ENCODE measurements at regions not wholly inside any gene's neighbourhood (a gene's known extent, or its start where the extent isn't known, plus 50 kb on each side); places are given as distances from the start of the nearest gene placed in this dataset.
"Not testable (repeated sequence)": the region's sequence is repeated elsewhere in the genome, so short reads cannot be mapped to it uniquely, and the experiment has no call there.

DNA sequence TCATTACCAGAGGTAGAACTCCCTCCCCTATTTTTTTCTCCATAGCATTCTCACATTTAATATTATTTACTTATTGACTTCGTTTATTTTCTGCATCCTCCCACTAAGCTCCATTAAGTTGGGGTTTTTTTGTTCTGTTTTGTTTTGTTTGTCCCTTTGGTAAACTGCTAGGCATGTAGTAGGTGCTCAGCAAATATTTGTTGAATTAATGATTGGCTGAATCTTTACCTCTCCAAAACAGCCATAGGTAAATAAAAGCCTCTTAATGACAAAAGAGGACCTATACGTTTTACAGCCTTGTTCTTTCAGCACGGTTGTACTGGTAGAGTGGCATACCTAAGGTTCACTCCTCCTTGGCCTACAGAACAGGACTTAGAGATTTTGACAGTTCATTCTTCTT, 52.0 kb downstream of the PRORP start:
- DNase-seq (ENCODE audit: low read depth), result no peak

DNA sequence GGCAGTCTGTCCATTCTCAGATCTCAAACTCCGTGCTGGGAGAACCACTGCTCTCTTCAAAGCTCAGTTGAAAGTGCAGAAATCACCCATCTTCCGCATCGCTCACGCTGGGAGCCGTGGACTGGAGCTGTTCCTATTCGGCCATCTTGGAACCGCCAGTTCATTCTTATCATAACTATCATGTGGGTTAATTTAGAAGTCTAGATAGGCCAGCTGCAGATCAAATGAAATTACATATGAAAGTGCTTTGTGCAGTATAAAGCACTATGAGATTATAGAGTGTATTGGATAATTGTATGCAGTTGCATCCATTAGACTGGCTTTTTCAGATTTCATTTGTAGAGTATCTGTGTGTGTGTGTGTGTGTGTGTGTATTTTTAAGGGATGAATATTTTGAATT, 57.8 kb downstream of the PRORP start:
- DNase-seq (ENCODE audit: low read depth), result no peak

DNA sequence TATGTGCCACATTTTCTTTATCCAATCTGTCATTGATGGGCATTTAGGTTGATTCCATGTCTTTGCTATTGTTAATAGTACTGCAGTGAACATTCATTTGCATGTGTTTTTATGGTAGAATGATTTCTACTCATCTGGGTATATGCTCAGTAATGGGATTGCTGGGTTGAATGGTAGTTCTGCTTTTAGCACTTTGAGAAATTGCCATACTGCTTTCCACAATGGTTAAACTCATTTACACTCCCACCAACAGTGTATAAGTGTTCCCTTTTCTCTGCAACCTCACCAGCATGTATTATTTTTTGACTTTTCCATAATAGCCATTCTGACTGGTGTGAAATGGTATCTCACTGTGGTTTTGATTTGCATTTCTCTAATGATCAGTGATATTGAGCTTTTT, 62.5 kb downstream of the PRORP start:
- not testable (repeated sequence) for DNase-seq (ENCODE audit: low read depth)

DNA sequence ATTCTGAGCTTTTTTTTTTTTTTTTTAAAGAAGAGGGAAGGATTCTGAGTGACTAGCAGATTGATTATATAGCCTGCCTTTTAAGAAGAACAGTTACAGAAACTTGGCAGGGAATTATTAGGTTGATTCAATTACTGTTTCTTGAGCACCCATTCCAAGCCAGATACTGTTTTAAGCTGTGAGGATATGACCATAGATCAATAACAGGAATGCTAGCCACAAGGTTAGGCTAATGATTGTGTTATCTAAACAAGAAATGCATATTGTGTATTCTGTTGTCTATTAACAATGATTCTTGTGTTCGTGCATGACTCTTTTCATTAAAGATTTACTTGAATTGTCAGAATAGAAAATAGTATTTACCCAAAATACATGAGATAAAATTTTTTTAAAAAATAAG, 67.1 kb downstream of the PRORP start:
- DNase-seq (ENCODE audit: low read depth), result no peak

DNA sequence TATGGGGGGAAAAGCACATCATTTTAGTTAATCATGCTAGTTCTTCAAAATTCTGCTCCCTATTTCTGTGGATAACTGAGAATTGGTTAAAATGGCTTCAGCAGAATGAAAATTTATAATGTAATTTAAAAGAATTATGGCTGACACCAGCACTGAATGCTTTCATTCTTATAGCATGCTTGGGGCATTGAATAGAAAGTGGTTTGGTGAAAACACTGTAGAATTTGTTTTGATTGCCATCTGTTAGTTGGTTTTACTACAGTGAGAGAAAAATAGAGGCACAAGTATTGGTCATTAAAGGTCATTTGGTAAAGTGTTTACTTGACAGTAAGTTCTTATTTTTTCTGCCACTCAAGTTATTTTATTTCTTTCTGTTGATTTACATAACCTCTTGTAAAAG, 70.8 kb downstream of the PRORP start:
- no peak for DNase-seq (ENCODE audit: low read depth)

DNA sequence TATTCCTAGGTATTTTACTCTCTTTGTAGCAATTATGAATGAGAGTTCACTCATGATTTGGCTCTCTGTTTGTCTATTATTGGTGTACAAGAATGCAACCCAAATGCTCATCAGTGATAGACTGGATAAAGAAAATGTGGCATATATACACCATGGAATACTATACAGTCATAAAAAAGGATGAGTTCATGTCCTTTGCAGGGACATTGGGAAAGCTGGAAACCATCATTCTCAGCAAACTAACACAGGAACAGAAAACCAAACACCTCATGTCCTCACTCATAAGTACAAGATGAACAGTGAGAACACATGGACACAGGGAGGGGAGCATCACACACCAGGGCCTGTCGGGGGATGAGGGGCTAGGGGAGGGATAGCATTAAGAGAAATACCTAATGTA, 71.8 kb downstream of the PRORP start:
- DNase-seq (ENCODE audit: low read depth), result not testable (repeated sequence)

DNA sequence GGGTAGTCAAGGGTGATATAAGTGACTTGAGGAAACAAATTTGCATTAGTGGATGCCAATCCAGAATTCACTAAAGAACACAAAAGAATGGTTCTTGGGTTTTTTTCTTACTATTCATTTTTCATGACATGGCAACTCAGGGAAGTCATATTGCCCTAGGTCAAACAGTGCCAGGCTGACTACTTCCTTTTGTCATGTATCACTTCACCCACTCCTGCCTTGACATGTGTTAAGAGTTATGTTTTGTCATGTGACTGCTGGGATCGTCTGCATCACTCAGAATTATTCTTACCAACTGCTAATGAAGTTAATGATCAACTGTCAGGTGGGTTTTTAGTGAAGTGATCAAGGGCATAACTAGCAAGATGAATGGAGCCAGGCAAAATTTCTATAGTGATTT, 74.2 kb downstream of the PRORP start:
- DNase-seq (ENCODE audit: low read depth), result no peak

DNA sequence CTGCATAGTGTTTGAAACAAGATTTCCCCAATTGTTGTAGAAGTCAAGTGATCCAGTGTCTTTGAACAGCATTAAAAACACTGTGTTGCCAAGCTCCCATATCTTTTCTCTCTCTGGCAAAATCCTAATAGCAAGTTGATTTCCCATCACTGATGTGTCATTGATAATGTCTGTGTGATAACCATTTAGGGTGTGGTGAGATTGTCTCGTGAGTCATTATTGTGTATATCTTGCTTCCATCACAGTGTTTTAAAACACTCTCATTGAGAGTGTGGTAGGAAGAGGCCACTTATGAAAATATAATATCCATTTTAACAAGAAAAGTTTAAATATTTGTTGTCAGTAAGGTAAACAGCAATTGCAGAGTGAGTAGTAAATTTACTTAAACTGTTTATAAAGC, 74.7 kb downstream of the PRORP start:
- DNase-seq (ENCODE audit: low read depth), result no peak

DNA sequence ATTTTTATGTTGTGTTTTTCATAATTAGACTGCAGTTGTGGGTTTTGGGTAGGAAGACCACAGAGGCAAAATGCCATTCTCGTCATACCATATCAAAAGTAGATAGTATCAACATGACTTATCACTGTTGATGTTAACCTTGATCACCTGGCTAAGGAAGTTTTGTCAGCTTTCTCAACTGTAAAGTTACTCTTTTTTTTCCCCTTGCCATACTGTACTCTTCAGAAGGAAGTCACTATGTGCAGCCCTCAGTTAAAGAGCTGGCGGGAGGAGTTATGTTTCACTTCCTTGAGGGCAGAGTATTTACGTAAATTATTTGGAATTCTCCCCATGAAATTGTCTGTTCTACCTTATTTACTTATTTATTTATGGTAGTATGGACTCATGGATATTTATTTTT, 78.7 kb downstream of the PRORP start:
- DNase-seq (ENCODE audit: low read depth), result no peak

DNA sequence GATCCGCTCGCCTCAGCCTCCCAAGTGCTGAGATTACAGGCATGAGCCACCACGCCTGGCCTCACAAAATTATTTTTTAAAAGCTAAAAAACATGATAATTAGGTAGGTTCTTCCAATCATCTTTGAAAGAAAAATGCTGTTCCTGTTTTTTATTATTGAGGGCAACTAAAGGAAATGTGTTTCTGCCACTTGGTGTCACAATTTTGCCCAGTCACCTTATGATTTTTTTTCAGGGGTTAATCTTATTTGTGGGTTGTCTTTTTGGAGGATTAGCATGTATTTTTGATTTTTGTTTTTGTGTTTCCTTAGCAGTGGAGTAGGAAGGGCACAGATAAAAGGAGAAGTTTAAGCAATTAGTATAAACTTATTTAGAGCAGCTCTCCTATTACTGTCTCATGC, 79.8 kb downstream of the PRORP start:
- DNase-seq (ENCODE audit: low read depth), result no peak

DNA sequence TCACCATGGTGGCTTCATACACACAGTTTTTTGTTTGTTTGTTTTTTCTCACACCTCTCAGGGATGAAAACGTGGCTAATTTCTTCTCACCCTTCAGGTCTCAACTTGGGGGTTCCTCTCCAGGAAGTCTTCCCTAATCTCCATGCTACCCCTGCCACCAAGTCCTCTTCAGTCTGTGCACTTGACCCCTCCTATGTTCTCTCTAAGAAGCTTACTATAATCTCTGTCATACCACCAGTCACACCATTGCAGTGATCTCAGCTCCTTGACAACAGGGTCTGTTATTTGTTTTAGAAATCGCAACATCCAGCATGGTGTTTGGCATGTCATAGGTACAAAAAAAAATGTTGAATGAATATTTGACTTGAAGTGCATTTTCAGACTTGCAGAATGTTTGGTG, 83.4 kb downstream of the PRORP start:
- DNase-seq (ENCODE audit: low read depth), result no peak

DNA sequence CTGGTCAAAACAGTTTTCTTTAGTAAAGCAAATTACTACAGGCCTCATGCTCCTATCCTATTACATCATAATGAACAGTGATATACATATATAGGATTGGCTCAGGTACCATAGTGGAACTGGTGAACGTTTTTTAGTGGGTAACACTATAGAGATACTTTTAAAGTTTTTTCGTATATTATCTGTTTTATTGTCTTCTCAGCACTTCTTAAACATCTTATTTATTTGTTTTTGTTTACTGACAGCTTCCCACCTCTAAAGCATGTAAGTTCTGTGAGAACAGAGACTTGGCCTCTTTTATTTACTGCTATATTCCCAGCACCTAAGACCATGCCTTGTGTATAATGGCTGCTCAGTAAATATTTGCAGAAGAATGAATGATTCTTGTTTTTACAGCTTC, 81.1 kb upstream of the PSMA6 start:
- DNase-seq (ENCODE audit: low read depth), result no peak

DNA sequence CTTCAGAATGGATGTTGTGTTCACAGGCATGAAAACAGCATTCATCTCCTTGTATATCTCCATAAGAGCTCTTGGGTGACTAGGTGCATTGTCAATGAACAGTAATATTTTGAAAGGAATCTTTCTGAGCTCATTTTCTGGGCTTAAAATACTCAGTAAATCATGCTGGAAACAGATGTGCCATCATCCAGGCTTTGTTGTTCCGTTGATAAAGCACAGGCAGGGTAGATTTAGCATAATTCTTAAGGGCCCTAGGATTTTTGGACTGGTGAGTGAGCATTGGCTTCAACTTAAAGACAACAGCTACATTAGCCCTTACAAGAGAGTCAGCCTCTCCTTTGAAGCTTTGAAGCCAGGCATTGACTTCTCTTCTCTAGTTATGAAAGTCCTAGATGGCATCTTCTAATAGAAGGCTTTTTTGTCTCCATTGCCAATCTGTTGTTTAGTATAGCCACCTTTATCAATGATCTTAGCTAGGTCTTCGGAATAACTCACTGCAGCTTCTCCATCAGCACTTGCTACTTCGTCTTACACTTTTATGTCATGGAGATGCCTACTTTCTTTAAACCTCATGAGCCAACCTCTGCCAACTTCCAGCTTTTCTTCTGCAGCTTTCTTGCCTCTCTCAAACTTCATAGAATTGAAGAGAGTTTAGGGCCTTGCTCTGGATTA, 79.6 kb upstream of the PSMA6 start:
- DNase-seq (ENCODE audit: low read depth), result no peak

DNA sequence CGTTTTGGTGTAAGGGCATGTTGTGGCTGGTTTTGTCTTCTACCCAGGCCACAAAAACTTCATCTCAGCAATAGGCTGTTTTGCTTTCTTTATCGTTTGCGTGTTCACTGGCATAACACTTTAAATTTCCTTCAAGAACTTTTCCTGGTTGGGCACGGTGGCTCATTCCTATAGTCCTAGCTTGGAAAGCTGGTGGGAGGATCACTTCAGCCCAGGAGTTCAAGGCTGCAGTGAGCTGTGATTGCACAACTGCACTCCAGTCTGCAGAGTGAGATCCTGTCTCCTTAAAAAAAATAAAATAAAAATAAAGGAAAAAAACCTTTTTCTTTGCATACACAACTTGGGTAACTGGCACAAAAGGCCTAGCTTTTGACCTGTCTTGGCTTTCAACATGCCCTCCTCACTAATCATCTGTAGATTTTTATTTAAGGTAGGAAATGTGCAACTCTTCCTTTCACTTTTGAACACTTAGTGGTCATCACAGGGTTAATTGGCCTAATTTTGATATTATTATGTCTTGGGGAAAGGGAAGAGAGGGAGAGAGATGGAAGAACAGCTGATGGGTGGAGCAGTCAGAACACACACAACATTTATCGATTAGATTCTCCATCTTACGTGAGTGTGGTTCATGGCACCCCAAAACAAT, 78.9 kb upstream of the PSMA6 start:
- DNase-seq (ENCODE audit: low read depth), result no peak

DNA sequence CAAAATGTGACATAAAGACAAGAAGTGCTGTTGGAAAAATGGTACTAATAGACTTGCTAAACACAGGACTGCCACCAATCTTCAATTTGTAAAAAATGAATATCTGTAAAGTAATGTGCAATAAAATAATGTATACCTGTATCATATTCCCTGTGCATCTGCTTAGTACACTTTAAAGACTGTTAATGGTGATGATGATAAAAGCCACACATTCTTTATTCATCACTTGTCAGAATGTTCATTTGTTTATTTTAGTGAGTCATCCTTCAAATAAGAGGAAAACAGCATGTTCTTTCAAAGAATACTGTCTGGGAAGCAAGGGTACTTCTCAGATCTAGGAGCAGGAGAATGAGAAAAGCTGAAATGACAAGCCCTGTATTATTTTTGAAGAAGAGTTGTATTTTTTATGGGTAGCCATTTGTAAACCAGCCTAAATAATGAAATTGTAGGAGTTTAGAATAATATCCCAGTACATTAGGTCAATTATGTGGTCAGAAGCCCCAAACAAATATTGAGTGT, 78.3 kb upstream of the PSMA6 start:
- DNase-seq (ENCODE audit: low read depth), result no peak

DNA sequence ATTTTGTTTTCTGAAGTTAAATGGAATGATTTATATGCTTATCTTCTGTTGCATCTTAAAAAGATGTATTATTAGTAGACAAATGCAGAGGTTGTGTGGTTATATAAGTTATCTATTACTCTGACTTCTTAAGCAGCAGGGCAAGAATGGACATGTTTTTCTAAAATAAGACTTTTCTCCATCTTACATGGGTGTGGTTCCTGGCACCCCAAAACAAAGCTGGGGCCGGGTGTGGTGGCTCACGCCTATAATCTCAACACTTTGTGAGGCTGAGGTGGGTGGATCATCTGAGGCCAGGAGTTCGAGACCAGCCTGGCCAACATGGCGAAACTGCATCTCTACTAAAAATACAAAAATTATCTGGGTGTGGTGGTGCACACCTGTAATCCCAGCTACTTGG, 77.8 kb upstream of the PSMA6 start:
- DNase-seq (ENCODE audit: low read depth), result not testable (repeated sequence)

DNA sequence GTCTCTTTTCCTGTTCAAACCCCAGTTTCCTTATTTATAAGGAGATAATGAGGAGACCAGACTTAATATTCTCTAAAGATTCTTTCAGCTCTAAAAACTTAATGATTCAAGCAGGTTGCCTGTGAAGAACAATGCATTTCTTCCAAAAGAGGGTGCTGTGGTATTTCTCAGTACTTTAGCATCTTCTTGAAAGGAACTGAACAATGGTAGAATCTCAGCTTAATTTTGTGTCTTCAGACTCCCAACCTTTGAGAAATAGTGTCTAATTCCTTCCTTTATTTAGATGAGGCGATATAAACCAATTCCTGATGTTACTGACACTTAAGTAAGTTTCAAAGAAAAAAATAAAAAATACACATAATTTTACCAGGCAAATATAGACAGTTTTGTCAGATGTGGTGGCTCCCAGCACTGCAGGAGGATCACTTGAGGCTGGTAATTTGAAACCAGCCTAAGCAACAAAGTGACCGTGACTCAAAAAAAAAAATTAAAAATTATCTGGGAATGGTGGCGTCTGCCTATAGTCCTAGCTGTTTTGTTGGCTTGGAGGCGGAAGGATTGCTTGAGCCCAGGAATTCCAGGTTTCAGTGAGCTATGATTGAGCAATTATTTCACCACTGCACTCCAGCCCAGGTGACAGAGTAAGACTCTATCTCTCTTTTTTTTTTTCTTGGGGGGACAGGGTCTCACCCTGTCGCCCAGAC, 76.9 kb upstream of the PSMA6 start:
- no peak for DNase-seq (ENCODE audit: low read depth)

DNA sequence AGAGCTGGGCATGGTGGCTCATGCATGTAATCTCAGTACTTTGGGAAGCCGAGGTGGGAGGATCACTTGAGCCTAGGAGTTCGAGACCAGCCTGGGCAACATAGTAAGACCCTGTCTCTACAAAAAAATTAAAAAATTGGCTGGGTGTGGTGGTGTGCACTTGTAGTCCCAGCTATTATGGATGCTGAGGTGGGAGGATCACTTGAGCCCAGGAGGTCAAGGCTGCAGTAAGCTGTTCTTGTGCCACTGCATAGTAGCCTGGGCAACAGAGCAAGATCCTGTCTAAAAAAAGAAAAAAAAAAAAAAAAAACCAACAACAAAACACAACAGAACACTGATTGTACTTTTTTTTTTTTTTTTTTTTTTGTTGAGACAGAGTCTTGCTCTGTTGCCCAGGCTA, 74.0 kb upstream of the PSMA6 start:
- not testable (repeated sequence) for DNase-seq (ENCODE audit: low read depth)

DNA sequence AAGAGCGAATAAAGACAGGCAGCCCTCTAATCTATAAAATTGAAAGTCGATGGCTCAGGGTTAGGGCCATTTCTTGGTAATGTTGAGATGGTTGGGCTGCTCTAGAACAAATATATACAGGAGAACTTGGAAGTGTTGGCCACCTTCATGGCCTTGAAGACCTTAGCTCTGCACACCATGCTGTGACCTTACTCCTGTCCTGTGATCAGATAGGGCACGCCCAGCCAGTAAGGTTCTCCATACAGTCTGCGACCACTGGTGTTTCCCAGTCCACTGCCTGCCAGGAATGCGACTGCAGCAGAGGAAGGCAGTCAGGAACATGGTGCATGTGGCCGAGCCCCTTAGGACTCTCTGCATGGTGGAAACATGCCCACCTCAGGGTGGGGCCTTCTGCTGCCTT, 73.2 kb upstream of the PSMA6 start:
- DNase-seq (ENCODE audit: low read depth), result no peak

DNA sequence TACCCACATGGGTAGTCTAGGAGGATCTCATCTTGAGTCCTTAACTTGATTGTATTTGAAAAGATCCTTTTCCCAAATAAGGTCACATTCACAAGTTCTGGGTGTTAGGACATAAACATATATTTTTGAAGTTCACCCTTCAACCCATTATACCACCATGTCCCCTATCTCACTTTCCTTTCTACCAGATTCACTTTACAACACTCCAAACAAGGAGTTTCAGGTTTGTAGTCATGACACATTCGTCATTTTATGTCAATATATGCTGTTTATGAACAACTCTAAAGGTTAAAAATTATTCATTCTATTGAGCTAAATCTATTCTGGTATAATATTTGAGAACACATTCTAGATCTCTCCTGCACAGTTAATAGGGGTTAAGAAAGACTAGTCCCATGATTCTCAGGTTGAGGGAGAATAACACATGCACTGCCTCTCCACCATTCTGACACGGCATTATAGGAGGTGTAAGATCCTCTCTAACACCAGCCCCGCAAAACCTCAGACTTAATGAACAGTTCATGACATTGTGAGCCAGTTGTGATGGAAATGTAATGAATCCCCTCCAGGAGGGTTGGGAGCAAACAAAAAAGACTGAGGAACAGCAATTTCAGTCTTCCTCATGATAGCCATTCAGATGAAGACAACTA, 72.0 kb upstream of the PSMA6 start:
- DNase-seq (ENCODE audit: low read depth), result no peak

DNA sequence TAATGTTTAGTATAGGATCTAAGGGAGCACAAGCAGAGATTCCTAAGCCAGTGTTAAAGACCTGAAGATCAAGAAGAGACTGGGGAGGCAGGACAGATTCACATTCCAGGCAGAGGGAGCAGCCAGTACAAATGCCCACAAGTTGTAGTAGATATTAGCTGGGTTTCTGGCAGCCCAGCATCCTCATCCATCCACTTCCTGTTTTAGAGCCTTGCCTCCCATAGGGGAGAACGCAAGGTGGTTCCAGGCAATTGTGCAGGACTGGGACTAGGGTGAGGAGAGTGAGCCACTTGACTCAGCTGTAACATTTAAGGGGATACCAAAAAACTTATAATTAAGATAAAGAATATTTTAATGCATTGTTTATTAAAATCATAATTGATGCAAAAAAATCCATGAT, 71.3 kb upstream of the PSMA6 start:
- no peak for DNase-seq (ENCODE audit: low read depth)

DNA sequence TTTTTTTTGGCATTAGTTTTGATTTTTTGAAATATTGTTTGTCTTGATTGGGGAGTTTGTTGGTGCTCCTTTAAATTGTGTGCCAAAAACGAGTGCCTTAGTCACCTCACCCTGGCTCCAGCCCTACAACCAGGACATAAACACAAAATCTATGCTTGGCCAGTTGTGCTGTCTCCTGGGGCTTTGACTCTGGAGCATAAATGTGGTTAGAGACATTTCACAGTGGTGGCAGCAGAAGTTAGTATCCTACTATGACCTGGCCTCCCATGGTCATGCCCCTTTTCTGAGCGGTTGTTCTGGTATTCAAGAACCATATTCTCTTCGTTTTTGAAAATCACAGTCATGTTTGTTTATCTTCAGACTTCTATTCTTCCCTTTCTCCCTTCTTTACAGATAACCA, 70.7 kb upstream of the PSMA6 start:
- DNase-seq (ENCODE audit: low read depth), result no peak

DNA sequence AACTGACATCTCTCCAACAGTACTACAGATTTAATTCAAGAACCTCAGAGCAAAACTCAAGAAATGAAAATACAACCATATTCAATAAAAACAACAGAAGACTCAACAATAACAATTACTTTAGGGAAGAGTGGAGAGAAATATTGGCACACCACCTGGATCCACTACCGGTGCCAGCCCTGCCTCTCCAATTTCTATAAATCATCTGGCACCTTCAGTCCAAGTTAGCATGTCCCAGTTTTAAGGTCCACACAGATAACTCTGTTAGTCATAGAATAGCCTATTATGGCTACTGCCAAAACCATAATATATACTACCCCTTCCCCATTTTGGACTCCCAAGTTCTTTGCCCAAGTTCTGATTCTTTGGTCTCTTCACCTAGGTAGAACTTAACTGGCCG, 69.9 kb upstream of the PSMA6 start:
- no peak for DNase-seq (ENCODE audit: low read depth)
